Gastrocnemius medialis (tissue), 4 donors: ENCODE measurements at regions not wholly inside any gene's neighbourhood (a gene's known extent, or its start where the extent isn't known, plus 50 kb on each side); places are given as distances from the start of the nearest gene placed in this dataset.

ENCODE experiments used
- POLR2A ChIP-seq, 2 donors: fragments of 450-650 bp; IDR thresholded peaks; one replicate each; pipeline ENCODE4 v1.6.1; 2017; ENCODE audit warnings: antibody characterized with exemption in 2 of 2, mild to moderate bottlenecking in 2 of 2, moderate library complexity in 2 of 2
- TF ChIP-seq, protein P1 (sequence below), 5 experiments: fragments of 450-650 bp in 3 of 5; fragments of 200-600 bp in 2 of 5; sonication (generic) in 2 of 5; IDR thresholded peaks in 4 of 5; conservative IDR thresholded peaks in 1 of 5; 1 replicate in 4 of 5; 2 replicates in 1 of 5; pipeline ENCODE4 v1.5.1; 2016 to 2019; ENCODE audit warnings: antibody characterized with exemption in 5 of 5, mild to moderate bottlenecking in 3 of 5, moderate library complexity in 3 of 5

DNA sequence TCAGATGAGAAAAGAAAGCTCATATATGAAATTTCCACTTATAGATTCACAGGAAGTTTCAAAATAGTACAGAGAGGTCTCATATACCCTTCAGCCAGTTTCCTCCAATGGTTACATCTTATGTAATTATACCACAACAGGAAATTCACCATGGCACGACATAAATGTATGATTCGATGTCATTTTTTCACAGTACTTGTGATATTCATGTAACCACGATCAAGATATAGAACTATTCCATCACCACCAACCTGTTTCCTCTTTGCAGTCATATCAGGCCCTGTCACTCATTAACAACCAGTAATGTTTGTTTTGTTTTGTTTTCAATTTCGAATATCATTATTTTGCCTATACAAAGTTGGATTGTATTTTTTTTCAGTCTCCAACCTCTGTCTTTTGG is 314.3 kb upstream of the POU3F3 start:
- TF ChIP-seq, protein P1, sequence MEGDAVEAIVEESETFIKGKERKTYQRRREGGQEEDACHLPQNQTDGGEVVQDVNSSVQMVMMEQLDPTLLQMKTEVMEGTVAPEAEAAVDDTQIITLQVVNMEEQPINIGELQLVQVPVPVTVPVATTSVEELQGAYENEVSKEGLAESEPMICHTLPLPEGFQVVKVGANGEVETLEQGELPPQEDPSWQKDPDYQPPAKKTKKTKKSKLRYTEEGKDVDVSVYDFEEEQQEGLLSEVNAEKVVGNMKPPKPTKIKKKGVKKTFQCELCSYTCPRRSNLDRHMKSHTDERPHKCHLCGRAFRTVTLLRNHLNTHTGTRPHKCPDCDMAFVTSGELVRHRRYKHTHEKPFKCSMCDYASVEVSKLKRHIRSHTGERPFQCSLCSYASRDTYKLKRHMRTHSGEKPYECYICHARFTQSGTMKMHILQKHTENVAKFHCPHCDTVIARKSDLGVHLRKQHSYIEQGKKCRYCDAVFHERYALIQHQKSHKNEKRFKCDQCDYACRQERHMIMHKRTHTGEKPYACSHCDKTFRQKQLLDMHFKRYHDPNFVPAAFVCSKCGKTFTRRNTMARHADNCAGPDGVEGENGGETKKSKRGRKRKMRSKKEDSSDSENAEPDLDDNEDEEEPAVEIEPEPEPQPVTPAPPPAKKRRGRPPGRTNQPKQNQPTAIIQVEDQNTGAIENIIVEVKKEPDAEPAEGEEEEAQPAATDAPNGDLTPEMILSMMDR (IDR thresholded peaks at IDR 0.05 in 4 of 5, conservative IDR thresholded peaks at IDR 0.05 in 1 of 5), result no peak
- no peak for TF ChIP-seq POLR2A (IDR thresholded peaks at IDR 0.05)
